ENCODE measurements at regions not wholly inside any gene's neighbourhood (a gene's known extent, or its start where the extent isn't known, plus 50 kb on each side); places are given as distances from the start of the nearest gene placed in this dataset.

DNA sequence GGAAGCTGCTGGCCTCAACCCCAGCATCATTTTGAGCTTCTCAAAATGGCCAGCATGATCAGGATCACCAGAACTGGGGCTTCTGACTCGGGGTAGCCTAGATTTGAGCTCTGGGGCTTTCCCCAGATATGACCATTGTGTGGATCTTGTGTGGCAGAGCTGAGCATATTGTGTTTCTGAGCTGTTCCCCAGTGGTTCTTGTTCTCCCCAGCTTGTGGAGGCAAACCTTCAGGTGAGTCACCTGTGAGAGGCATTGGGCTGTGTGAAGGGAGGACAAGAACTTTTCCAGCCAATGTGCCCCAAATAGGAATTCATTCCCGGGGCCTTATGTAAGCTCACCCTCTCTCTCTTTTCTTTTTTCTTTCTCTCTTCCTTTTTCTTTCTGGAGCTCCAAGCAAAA is 80.7 kb upstream of the PITX1 start:
- Histone ChIP-seq H3K79me2 (ENCODE audit: control insufficient read depth, insufficient read depth, low read length) (no peaks in the 10 kb centered on the region), H3K36me3 (ENCODE audit: control insufficient read depth in 2 of 2, extremely low read depth in 1 of 2, insufficient read depth in 2 of 2, low read length in 2 of 2) (no peaks in the 10 kb centered on the region), H3K4me1 (ENCODE audit: control insufficient read depth, extremely low read depth, insufficient read depth, low read length) (no peaks in the 10 kb centered on the region), H3K9ac (ENCODE audit: control insufficient read depth, extremely low read depth, insufficient read depth, low read length) (no peak overlapping the region), H4K20me1 (ENCODE audit: control insufficient read depth, extremely low read depth, insufficient read depth, low read length) (no peaks in the 10 kb centered on the region), H3K9me1 (ENCODE audit: control insufficient read depth, extremely low read depth, insufficient read depth, low read length) (no peaks in the 10 kb centered on the region), H3K4me2 (ENCODE audit: control insufficient read depth, extremely low read depth, insufficient read depth, low read depth, low read length) (no peak overlapping the region), H3K27me3 (ENCODE audit: control insufficient read depth, extremely low read depth, insufficient read depth, low read length) (peaks cover 11% of the 10 kb centered on the region), H3K27ac (ENCODE audit: control insufficient read depth, insufficient read depth, low read length) (no peak overlapping the region), H3K9me3 (ENCODE audit: control insufficient read depth, low read depth, low read length) (no peaks in the 10 kb centered on the region), H3K4me3 (ENCODE audit: control insufficient read depth in 2 of 3, extremely low read depth in 1 of 3, insufficient read depth in 2 of 3, low read depth in 1 of 3, low read length in 3 of 3) (no peak overlapping the region), H2AFZ (ENCODE audit: control insufficient read depth, low read length) (no peak overlapping the region)
- TF ChIP-seq, protein P1, sequence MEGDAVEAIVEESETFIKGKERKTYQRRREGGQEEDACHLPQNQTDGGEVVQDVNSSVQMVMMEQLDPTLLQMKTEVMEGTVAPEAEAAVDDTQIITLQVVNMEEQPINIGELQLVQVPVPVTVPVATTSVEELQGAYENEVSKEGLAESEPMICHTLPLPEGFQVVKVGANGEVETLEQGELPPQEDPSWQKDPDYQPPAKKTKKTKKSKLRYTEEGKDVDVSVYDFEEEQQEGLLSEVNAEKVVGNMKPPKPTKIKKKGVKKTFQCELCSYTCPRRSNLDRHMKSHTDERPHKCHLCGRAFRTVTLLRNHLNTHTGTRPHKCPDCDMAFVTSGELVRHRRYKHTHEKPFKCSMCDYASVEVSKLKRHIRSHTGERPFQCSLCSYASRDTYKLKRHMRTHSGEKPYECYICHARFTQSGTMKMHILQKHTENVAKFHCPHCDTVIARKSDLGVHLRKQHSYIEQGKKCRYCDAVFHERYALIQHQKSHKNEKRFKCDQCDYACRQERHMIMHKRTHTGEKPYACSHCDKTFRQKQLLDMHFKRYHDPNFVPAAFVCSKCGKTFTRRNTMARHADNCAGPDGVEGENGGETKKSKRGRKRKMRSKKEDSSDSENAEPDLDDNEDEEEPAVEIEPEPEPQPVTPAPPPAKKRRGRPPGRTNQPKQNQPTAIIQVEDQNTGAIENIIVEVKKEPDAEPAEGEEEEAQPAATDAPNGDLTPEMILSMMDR (optimal IDR thresholded peaks at IDR 0.05 in 1 of 3, IDR thresholded peaks at IDR 0.05 in 1 of 3, conservative IDR thresholded peaks at IDR 0.05 in 1 of 3; ENCODE audit: extremely low read depth in 1 of 3, insufficient read depth in 2 of 3, low read length in 3 of 3), result no peak
- no peak for TF ChIP-seq EZH2 (IDR thresholded peaks at IDR 0.05; ENCODE audit: low read length)
- FAIRE-seq (no peak), DNase-seq (ENCODE audit: low read depth, low spot score) (no peak)
- dilution Hi-C loops (cut with MboI; ENCODE audit: extremely low pct_ligation_motif_present, low sequenced_read_pairs), result no loop called here

DNA sequence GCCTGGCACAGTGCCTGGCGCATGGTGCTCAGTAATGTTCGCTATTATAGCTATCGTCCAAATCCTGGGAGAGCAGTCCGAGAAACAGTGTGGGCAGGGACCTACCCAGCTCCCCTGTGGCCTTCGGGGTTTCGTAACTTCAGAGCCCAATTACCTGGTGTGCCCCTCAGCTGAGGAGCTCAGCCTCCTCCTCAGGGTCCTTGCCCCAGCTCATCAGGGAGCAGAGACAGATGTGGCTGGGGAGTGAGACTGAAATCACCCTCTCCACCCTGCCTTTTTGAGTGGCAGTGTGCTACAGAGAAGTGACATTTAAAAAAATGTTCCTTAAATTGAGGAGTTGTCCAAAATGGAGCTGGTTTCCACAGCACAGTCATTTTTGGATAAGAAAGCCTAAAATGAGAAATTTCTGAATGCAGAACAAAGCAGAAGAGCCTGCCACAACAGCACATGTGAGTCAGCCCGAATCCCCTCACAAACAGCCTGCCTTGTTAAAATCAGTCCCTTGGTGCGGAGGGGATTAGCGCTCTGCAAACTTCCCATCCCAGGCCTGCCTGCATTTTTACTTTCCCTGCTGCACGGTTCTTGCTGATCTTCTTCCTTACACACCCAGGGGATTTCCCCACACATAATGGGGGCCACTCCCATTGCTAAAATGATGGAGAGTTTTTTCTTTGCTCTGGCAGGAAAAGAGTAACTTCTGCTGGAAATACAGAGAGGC is 78.1 kb upstream of the PITX1 start:
- dilution Hi-C loops (cut with MboI; ENCODE audit: extremely low pct_ligation_motif_present, low sequenced_read_pairs), result no loop called here
- Histone ChIP-seq H3K4me2 (ENCODE audit: control insufficient read depth, extremely low read depth, insufficient read depth, low read depth, low read length) (no peak overlapping the region), H3K4me1 (ENCODE audit: control insufficient read depth, extremely low read depth, insufficient read depth, low read length) (peaks cover under 1% of the 10 kb centered on the region), H2AFZ (ENCODE audit: control insufficient read depth, low read length) (no peak overlapping the region), H3K9me1 (ENCODE audit: control insufficient read depth, extremely low read depth, insufficient read depth, low read length) (no peaks in the 10 kb centered on the region), H3K36me3 (ENCODE audit: control insufficient read depth in 2 of 2, extremely low read depth in 1 of 2, insufficient read depth in 2 of 2, low read length in 2 of 2) (no peaks in the 10 kb centered on the region), H4K20me1 (ENCODE audit: control insufficient read depth, extremely low read depth, insufficient read depth, low read length) (no peaks in the 10 kb centered on the region), H3K9me3 (ENCODE audit: control insufficient read depth, low read depth, low read length) (no peaks in the 10 kb centered on the region), H3K27me3 (ENCODE audit: control insufficient read depth, extremely low read depth, insufficient read depth, low read length) (peaks cover 11% of the 10 kb centered on the region), H3K9ac (ENCODE audit: control insufficient read depth, extremely low read depth, insufficient read depth, low read length) (no peak overlapping the region), H3K79me2 (ENCODE audit: control insufficient read depth, insufficient read depth, low read length) (no peaks in the 10 kb centered on the region), H3K4me3 (ENCODE audit: control insufficient read depth in 2 of 3, extremely low read depth in 1 of 3, insufficient read depth in 2 of 3, low read depth in 1 of 3, low read length in 3 of 3) (no peak overlapping the region), H3K27ac (ENCODE audit: control insufficient read depth, insufficient read depth, low read length) (no peak overlapping the region)
- FAIRE-seq (no peak), DNase-seq (ENCODE audit: low read depth, low spot score) (no peak)
- TF ChIP-seq, protein P1 (optimal IDR thresholded peaks at IDR 0.05 in 1 of 3, IDR thresholded peaks at IDR 0.05 in 1 of 3, conservative IDR thresholded peaks at IDR 0.05 in 1 of 3; ENCODE audit: extremely low read depth in 1 of 3, insufficient read depth in 2 of 3, low read length in 3 of 3), result no peak
- no peak for TF ChIP-seq EZH2 (IDR thresholded peaks at IDR 0.05; ENCODE audit: low read length)
